Right kidney (tissue), 1 donor: ENCODE measurements at regions not wholly inside any gene's neighbourhood (a gene's known extent, or its start where the extent isn't known, plus 50 kb on each side); places are given as distances from the start of the nearest gene placed in this dataset.

Experiments
- DNase-seq: peaks from one replicate; pipeline ENCODE4 v3.0.0-alpha.2; 2016

GRCh38 chr7:27364344-27364758 lies 121.7 kb downstream of the EVX1 start:
- no peak for DNase-seq

GRCh38 chr7:27367179-27367932 lies 124.8 kb downstream of the EVX1 start:
- no peak for DNase-seq

GRCh38 chr7:27367933-27368549 lies 125.4 kb downstream of the EVX1 start:
- no peak for DNase-seq

GRCh38 chr7:27374958-27375841 lies 132.6 kb downstream of the EVX1 start:
- no peak for DNase-seq

GRCh38 chr7:27375958-27376357 lies 133.4 kb downstream of the EVX1 start:
- no peak for DNase-seq

GRCh38 chr7:27377988-27378387 lies 135.4 kb downstream of the EVX1 start:
- no peak for DNase-seq

- no peak for DNase-seq
These were observed 139.7 kb downstream of the EVX1 start for GRCh38 chr7:27382307-27382706.

GRCh38 chr7:27386581-27386980 lies 144.0 kb downstream of the EVX1 start:
- DNase-seq, result no peak

- DNase-seq, result no peak
These were observed 145.3 kb downstream of the EVX1 start for GRCh38 chr7:27387864-27388263.

GRCh38 chr7:27388561-27388960 lies 146.0 kb downstream of the EVX1 start:
- DNase-seq, result no peak

- DNase-seq, result no peak
These were observed 146.9 kb downstream of the EVX1 start for GRCh38 chr7:27389496-27389895.

GRCh38 chr7:27392477-27392876 lies 149.9 kb downstream of the EVX1 start:
- DNase-seq, result no peak

GRCh38 chr7:27394871-27395270 lies 152.3 kb downstream of the EVX1 start:
- DNase-seq, result no peak

GRCh38 chr7:27395626-27396025 lies 153.0 kb downstream of the EVX1 start:
- DNase-seq, result no peak

- no peak for DNase-seq
These were observed 154.9 kb downstream of the EVX1 start for GRCh38 chr7:27397503-27397902.

- no peak for DNase-seq
These were observed 156.2 kb downstream of the EVX1 start for GRCh38 chr7:27398851-27399250.

- no peak for DNase-seq
These were observed 157.4 kb downstream of the EVX1 start for GRCh38 chr7:27399791-27400567.

- no peak for DNase-seq
These were observed 163.2 kb downstream of the EVX1 start for GRCh38 chr7:27405780-27406179.

- no peak for DNase-seq
These were observed 166.7 kb downstream of the EVX1 start for GRCh38 chr7:27409311-27409710.

GRCh38 chr7:27409776-27410175 lies 167.2 kb downstream of the EVX1 start:
- DNase-seq, result no peak

- DNase-seq, result no peak
These were observed 168.4 kb downstream of the EVX1 start for GRCh38 chr7:27410812-27411544.

- DNase-seq, result no peak
These were observed 169.6 kb downstream of the EVX1 start for GRCh38 chr7:27412164-27412563.
